H9 (cell line): ENCODE measurements at regions not wholly inside any gene's neighbourhood (a gene's known extent, or its start where the extent isn't known, plus 50 kb on each side); places are given as distances from the start of the nearest gene placed in this dataset.

Experiments
- DNase-seq: peaks from one replicate; pipeline ENCODE4 v3.0.0-alpha.2; 2017
- H2AFZ ChIP-seq: one replicate; pipeline ENCODE4 v1.6.1; 2013; ENCODE audit warnings: mild to moderate bottlenecking, low read length, control low read depth, moderate library complexity
- H2AK5ac ChIP-seq: 2 replicates; pipeline ENCODE4 v1.6.1; 2013; ENCODE audit warnings: low read length, control low read depth, mixed read lengths; ENCODE audit not compliant: insufficient read length
- H2BK120ac ChIP-seq: one replicate; pipeline ENCODE4 v1.6.1; 2013; ENCODE audit warnings: low read depth, mild to moderate bottlenecking, low read length, control low read depth, inconsistent platforms; ENCODE audit not compliant: poor library complexity, severe bottlenecking
- H2BK12ac ChIP-seq: 2 replicates; pipeline ENCODE4 v1.6.1; 2013; ENCODE audit warnings: low read length, control low read depth, mixed read lengths, low read depth; ENCODE audit not compliant: insufficient read length
- H2BK15ac ChIP-seq: 2 replicates; pipeline ENCODE4 v1.6.1; 2013; ENCODE audit warnings: low read depth, low read length, control low read depth
- H2BK20ac ChIP-seq: one replicate; pipeline ENCODE4 v1.6.1; 2013; ENCODE audit warnings: low read depth, mild to moderate bottlenecking, low read length, control low read depth, inconsistent platforms; ENCODE audit not compliant: poor library complexity, severe bottlenecking
- H2BK5ac ChIP-seq: 2 replicates; pipeline ENCODE4 v1.6.1; 2013; ENCODE audit warnings: low read length, control low read depth, mixed read lengths; ENCODE audit not compliant: insufficient read length
- H3K14ac ChIP-seq: 2 replicates; pipeline ENCODE4 v1.6.1; 2013; ENCODE audit warnings: low read length, control low read depth; ENCODE audit not compliant: insufficient read depth
- H3K18ac ChIP-seq: 2 replicates; pipeline ENCODE4 v1.6.1; 2013; ENCODE audit warnings: low read depth, mild to moderate bottlenecking, mixed read lengths, low read length, control low read depth; ENCODE audit not compliant: insufficient read length
- H3K23ac ChIP-seq: 2 replicates; pipeline ENCODE4 v1.6.1; 2013; ENCODE audit warnings: low read length, control low read depth, mixed read lengths, low read depth; ENCODE audit not compliant: insufficient read length
- H3K23me2 ChIP-seq: 2 replicates; pipeline ENCODE4 v1.6.1; 2013; ENCODE audit warnings: low read depth, mild to moderate bottlenecking, mixed read lengths, low read length, control low read depth; ENCODE audit not compliant: insufficient read length, poor library complexity, severe bottlenecking
- H3K27ac ChIP-seq: 2 replicates; pipeline ENCODE4 v1.5.1; 2013; ENCODE audit warnings: low read length, control low read depth, mixed read lengths, low read depth; ENCODE audit not compliant: insufficient read length
- H3K27me3 ChIP-seq: 2 replicates; pipeline ENCODE4 v1.6.1; 2013; ENCODE audit warnings: low read length, control low read depth, inconsistent platforms; ENCODE audit not compliant: insufficient read depth
- H3K4ac ChIP-seq: 2 replicates; pipeline ENCODE4 v1.6.1; 2013; ENCODE audit warnings: low read depth, mild to moderate bottlenecking, control low read depth, inconsistent platforms, low read length, moderate library complexity
- H3K4me1 ChIP-seq: 2 replicates; pipeline ENCODE4 v1.6.1; 2013; ENCODE audit warnings: low read length, control low read depth, inconsistent platforms; ENCODE audit not compliant: insufficient read depth
- H3K4me2 ChIP-seq: 2 replicates; pipeline ENCODE4 v1.6.1; 2013; ENCODE audit warnings: low read length, control low read depth, mixed read lengths; ENCODE audit not compliant: insufficient read length, insufficient read depth
- H3K56ac ChIP-seq: 2 replicates; pipeline ENCODE4 v1.6.1; 2013; ENCODE audit warnings: low read depth, mild to moderate bottlenecking, mixed read lengths, low read length, control low read depth; ENCODE audit not compliant: insufficient read length
- H3K79me1 ChIP-seq: 2 replicates; pipeline ENCODE4 v1.6.1; 2013; ENCODE audit warnings: low read depth, mild to moderate bottlenecking, moderate library complexity, low read length, control low read depth, inconsistent platforms; ENCODE audit not compliant: insufficient read depth, poor library complexity, severe bottlenecking
- H3K79me2 ChIP-seq: 2 replicates; pipeline ENCODE4 v1.6.1; 2013; ENCODE audit warnings: low read length, control low read depth, inconsistent platforms; ENCODE audit not compliant: insufficient read depth
- H3K9ac ChIP-seq: 2 replicates; pipeline ENCODE4 v1.6.1; 2013; ENCODE audit warnings: low read length, control low read depth, mixed read lengths; ENCODE audit not compliant: insufficient read length; ENCODE audit errors: extremely low read depth
- H3K9me3 ChIP-seq: one replicate; pipeline ENCODE4 v1.6.1; 2013; ENCODE audit warnings: low read depth, low read length, inconsistent platforms; ENCODE audit not compliant: control insufficient read depth
- H3T11ph ChIP-seq: one replicate; pipeline ENCODE4 v1.6.1; 2013; ENCODE audit warnings: mild to moderate bottlenecking, low read length, control low read depth, inconsistent platforms
- H4K20me1 ChIP-seq: one replicate; pipeline ENCODE4 v1.6.1; 2013; ENCODE audit not compliant: control insufficient read depth, insufficient read length, insufficient read depth
- H4K5ac ChIP-seq: 2 replicates; pipeline ENCODE4 v1.6.1; 2013; ENCODE audit warnings: low read depth, mild to moderate bottlenecking, mixed read lengths, low read length, control low read depth; ENCODE audit not compliant: insufficient read length
- H4K8ac ChIP-seq: replicated peaks from 2 replicates; pipeline ENCODE4 v1.6.1; 2013; ENCODE audit warnings: low read length, control low read depth, mixed read lengths, low read depth; ENCODE audit not compliant: insufficient read length
- H4K91ac ChIP-seq: 2 replicates; pipeline ENCODE4 v1.6.1; 2013; ENCODE audit warnings: low read depth, mild to moderate bottlenecking, moderate library complexity, mixed read lengths, low read length, control low read depth; ENCODE audit not compliant: insufficient read length
- H3K27ac Mint-ChIP-seq, 3 experiments: 2 replicates in 2 of 3; 3 replicates in 1 of 3; pipeline ENCODE4 v1.8.0; 2020 to 2021; ENCODE audit warnings: mixed read lengths in 3 of 3, mild to moderate bottlenecking in 1 of 3, moderate library complexity in 1 of 3
- H3K27me3 Mint-ChIP-seq: 2 replicates; pipeline ENCODE4 v1.8.0; 2021; ENCODE audit warnings: low read depth, mild to moderate bottlenecking, moderate library complexity, mixed read lengths
- H3K36me3 Mint-ChIP-seq, 3 experiments: 2 replicates in 2 of 3; 3 replicates in 1 of 3; pipeline ENCODE4 v1.8.0; 2020 to 2021; ENCODE audit warnings: low read depth in 3 of 3, mixed read lengths in 3 of 3; ENCODE audit not compliant: insufficient read depth in 1 of 3
- H3K4me1 Mint-ChIP-seq, 2 experiments: 2 replicates each; pipeline ENCODE4 v1.8.0; 2020; ENCODE audit warnings: mixed read lengths in 2 of 2
- H3K4me3 Mint-ChIP-seq, 2 experiments: 2 replicates in 1 of 2; 3 replicates in 1 of 2; pipeline ENCODE4 v1.8.0; 2020 to 2021; ENCODE audit warnings: mild to moderate bottlenecking in 2 of 2, mixed read lengths in 2 of 2, moderate library complexity in 1 of 2
- H3K9me3 Mint-ChIP-seq, 2 experiments: 2 replicates in 1 of 2; 3 replicates in 1 of 2; pipeline ENCODE4 v1.8.0; 2020; ENCODE audit warnings: mild to moderate bottlenecking in 2 of 2, mixed read lengths in 2 of 2, moderate library complexity in 1 of 2
- WGBS: extraction: QIAGEN DNeasy Blood & Tissue Kit; methylation state at CpG from one replicate; pipeline ENCODE4 v1.1.7; 2013; ENCODE audit warnings: missing lambda C conversion rate, low lambda C conversion rate, mixed read lengths; ENCODE audit not compliant: insufficient read length; ENCODE audit errors: extremely low coverage; 5-methylcytosine and 5-hydroxymethylcytosine counted together
- TF ChIP-seq, protein P1 (sequence below): fragments of 200-600 bp; sonication (generic); conservative IDR thresholded peaks from 3 replicates; pipeline ENCODE4 v1.8.0; 2021; ENCODE audit warnings: antibody characterized with exemption, mild to moderate bottlenecking

DNA sequence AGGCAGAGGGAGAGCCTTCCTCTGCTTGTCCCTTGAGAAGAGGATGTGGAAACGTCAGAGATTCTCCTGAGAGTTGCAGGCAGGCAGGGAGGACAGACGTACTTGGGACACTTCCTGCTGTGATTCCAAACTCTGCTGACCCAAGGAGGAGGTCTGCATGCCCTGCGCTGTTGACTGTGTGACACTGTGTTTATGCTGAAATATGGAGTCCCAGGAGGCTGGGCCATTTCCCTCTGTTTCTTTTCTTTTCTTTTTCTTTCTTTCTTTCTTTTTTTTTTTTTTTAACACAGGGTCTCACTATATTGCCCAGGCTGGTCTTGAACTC, 63.5 kb upstream of the BHLHE23 start:
- no peaks in the 10 kb centered on the region for H3K36me3 Mint-ChIP-seq
- Histone ChIP-seq H4K91ac (no peak overlapping the region), H2BK12ac (no peak overlapping the region), H3K4ac (no peak overlapping the region), H4K20me1 (no peaks in the 10 kb centered on the region), H3K27me3 (peaks cover 5% of the 10 kb centered on the region; the same call in 1 of the 2 replicates), H3K4me1 (no peaks in the 10 kb centered on the region), H3K79me2 (no peaks in the 10 kb centered on the region), H3K14ac (no peak overlapping the region), H2BK120ac (no peak overlapping the region), H2BK5ac (no peak overlapping the region), H2BK20ac (no peak overlapping the region), H3K4me2 (no peak overlapping the region), H3K9me3 (no peaks in the 10 kb centered on the region), H4K5ac (no peak overlapping the region), H3K79me1 (no peaks in the 10 kb centered on the region), H3K23me2 (peaks cover 3% of the 10 kb centered on the region), H3T11ph (no peak overlapping the region), H3K23ac (no peak overlapping the region), H2AFZ (no peak overlapping the region), H3K18ac (no peak overlapping the region), H2BK15ac (no peak overlapping the region), H3K9ac (no peak overlapping the region), H3K27ac (no peak overlapping the region), H2AK5ac (no peak overlapping the region), H4K8ac (no peak overlapping the region), H3K56ac (no peak overlapping the region)
- peaks cover 0 to 13% of the 10 kb centered on the region in 2 experiments; a peak in 2 of 4 replicates for H3K4me1 Mint-ChIP-seq
- no peak overlapping the region for H3K4me3 Mint-ChIP-seq
- no peak for DNase-seq
- peaks cover 48% of the 10 kb centered on the region for H3K27me3 Mint-ChIP-seq
- H3K27ac Mint-ChIP-seq, result no peak overlapping the region
- TF ChIP-seq, protein P1, sequence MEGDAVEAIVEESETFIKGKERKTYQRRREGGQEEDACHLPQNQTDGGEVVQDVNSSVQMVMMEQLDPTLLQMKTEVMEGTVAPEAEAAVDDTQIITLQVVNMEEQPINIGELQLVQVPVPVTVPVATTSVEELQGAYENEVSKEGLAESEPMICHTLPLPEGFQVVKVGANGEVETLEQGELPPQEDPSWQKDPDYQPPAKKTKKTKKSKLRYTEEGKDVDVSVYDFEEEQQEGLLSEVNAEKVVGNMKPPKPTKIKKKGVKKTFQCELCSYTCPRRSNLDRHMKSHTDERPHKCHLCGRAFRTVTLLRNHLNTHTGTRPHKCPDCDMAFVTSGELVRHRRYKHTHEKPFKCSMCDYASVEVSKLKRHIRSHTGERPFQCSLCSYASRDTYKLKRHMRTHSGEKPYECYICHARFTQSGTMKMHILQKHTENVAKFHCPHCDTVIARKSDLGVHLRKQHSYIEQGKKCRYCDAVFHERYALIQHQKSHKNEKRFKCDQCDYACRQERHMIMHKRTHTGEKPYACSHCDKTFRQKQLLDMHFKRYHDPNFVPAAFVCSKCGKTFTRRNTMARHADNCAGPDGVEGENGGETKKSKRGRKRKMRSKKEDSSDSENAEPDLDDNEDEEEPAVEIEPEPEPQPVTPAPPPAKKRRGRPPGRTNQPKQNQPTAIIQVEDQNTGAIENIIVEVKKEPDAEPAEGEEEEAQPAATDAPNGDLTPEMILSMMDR, result no peak
- whole genome bisulfite sequencing, result no CpG with 5 or more reads among the region's 3 CpGs
- peaks cover 0 to 3% of the 10 kb centered on the region in 2 experiments; a peak in 2 of 5 replicates for H3K9me3 Mint-ChIP-seq
